VCaP (cell line): ENCODE measurements at regions not wholly inside any gene's neighbourhood (a gene's known extent, or its start where the extent isn't known, plus 50 kb on each side); places are given as distances from the start of the nearest gene placed in this dataset.

Experiments
- H3K27ac ChIP-seq: fragments of 450-650 bp; 2 replicates; pipeline ENCODE4 v1.5.1; 2017
- CTCF ChIP-seq: fragments of 450-650 bp; conservative IDR thresholded peaks from 2 replicates; pipeline ENCODE4 v1.5.1; 2017; ENCODE audit warnings: mild to moderate bottlenecking, moderate library complexity

GRCh38 chr11:112780351-112781087, 180.7 kb upstream of the NCAM1 start:
- no peak overlapping the region for H3K27ac ChIP-seq
- no peak for TF ChIP-seq CTCF

GRCh38 chr11:112783945-112784322, 177.3 kb upstream of the NCAM1 start:
- H3K27ac ChIP-seq = no peak overlapping the region
- no peak for TF ChIP-seq CTCF

GRCh38 chr11:112784323-112785073, 176.7 kb upstream of the NCAM1 start:
- H3K27ac ChIP-seq = no peak overlapping the region

GRCh38 chr11:112785149-112785548, 176.1 kb upstream of the NCAM1 start:
- no peak overlapping the region for H3K27ac ChIP-seq
- no peak for TF ChIP-seq CTCF

More at GRCh38 chr11:112784323-112785073, 176.7 kb upstream of the NCAM1 start:
- TF ChIP-seq CTCF = no peak

GRCh38 chr11:112785719-112786118, 175.5 kb upstream of the NCAM1 start:
- no peak for TF ChIP-seq CTCF
- no peak overlapping the region for H3K27ac ChIP-seq

- no peak for TF ChIP-seq CTCF
- H3K27ac ChIP-seq = no peak overlapping the region
Measured at GRCh38 chr11:112786196-112786595, 175.0 kb upstream of the NCAM1 start.

GRCh38 chr11:112786886-112787530, 174.2 kb upstream of the NCAM1 start:
- no peak overlapping the region for H3K27ac ChIP-seq
- no peak for TF ChIP-seq CTCF
